SU-DHL-6 (cell line): ENCODE measurements at regions not wholly inside any gene's neighbourhood (a gene's known extent, or its start where the extent isn't known, plus 50 kb on each side); places are given as distances from the start of the nearest gene placed in this dataset.

Experiments
- H2AFZ ChIP-seq: fragments of 200-600 bp; sonication (generic); 2 replicates; pipeline ENCODE4 v1.6.1; 2014; ENCODE audit warnings: low read depth, mild to moderate bottlenecking, moderate library complexity, mixed read lengths, antibody characterized with exemption, low read length; ENCODE audit not compliant: severe bottlenecking
- H3F3A ChIP-seq: fragments of 200-600 bp; shearing (Covaris generic); 2 replicates; pipeline ENCODE4 v1.6.0; 2016; ENCODE audit warnings: antibody characterized with exemption, mild to moderate bottlenecking; ENCODE audit not compliant: insufficient read depth
- H3K27ac ChIP-seq: fragments of 200-600 bp; sonication (generic); 2 replicates; pipeline ENCODE4 v1.5.1; 2016; ENCODE audit warnings: low read depth, mild to moderate bottlenecking, low read length, moderate library complexity, mixed read lengths
- H3K27me3 ChIP-seq: fragments of 200-600 bp; sonication (generic), shearing (Covaris generic); 2 replicates; pipeline ENCODE4 v1.6.0; 2014; ENCODE audit warnings: mild to moderate bottlenecking, low read length
- H3K36me3 ChIP-seq: fragments of 200-600 bp; sonication (generic); 2 replicates; pipeline ENCODE4 v1.6.1; 2014; ENCODE audit warnings: mild to moderate bottlenecking, low read length, mixed read lengths
- H3K4me2 ChIP-seq: fragments of 300-600, 200-600 bp; shearing (Covaris generic), sonication (generic); 2 replicates; pipeline ENCODE4 v1.6.0; 2014; ENCODE audit warnings: low read length, low read depth, mild to moderate bottlenecking; ENCODE audit not compliant: poor library complexity, severe bottlenecking
- H3K4me3 ChIP-seq: fragments of 200-600 bp; sonication (generic); 2 replicates; pipeline ENCODE4 v1.5.1; 2014; ENCODE audit warnings: antibody characterized with exemption, low read length, mild to moderate bottlenecking, mixed read lengths; ENCODE audit not compliant: insufficient read depth, poor library complexity, severe bottlenecking
- H3K79me2 ChIP-seq: fragments of 200-600 bp; sonication (generic); 2 replicates; pipeline ENCODE4 v1.6.1; 2014; ENCODE audit warnings: mild to moderate bottlenecking, low read length, moderate library complexity; ENCODE audit not compliant: insufficient read depth
- H3K9ac ChIP-seq: fragments of 200-600 bp; sonication (generic); 2 replicates; pipeline ENCODE4 v1.7.0; 2014; ENCODE audit warnings: mild to moderate bottlenecking, low read length
- H3K9me2 ChIP-seq: fragments of 200-600 bp; sonication (generic); replicated peaks from 2 replicates; pipeline ENCODE4 v1.6.1; 2014; ENCODE audit warnings: low read length; ENCODE audit not compliant: insufficient read depth
- H3K9me3 ChIP-seq: fragments of 200-600 bp; sonication (generic); 2 replicates; pipeline ENCODE4 v1.6.1; 2014; ENCODE audit warnings: low read length, mixed read lengths; ENCODE audit not compliant: insufficient read depth
- H4K20me1 ChIP-seq: fragments of 200-600 bp; sonication (generic); 2 replicates; pipeline ENCODE4 v1.6.1; 2014; ENCODE audit warnings: low read depth, mild to moderate bottlenecking, antibody characterized with exemption, low read length, moderate library complexity, mixed read lengths
- EZH2phosphoT487 ChIP-seq: fragments of 200-600 bp; sonication (generic), shearing (Covaris generic); conservative IDR thresholded peaks from 2 replicates; pipeline ENCODE4 v1.6.1; 2018; ENCODE audit warnings: mild to moderate bottlenecking, antibody characterized with exemption, low read length, moderate library complexity, mixed read lengths
- TF ChIP-seq, protein P1 (sequence below): fragments of 200-600 bp; sonication (generic); IDR thresholded peaks from one replicate; pipeline ENCODE4 v1.5.1; 2017; ENCODE audit warnings: antibody characterized with exemption, mild to moderate bottlenecking, low read length, moderate library complexity; ENCODE audit not compliant: insufficient read depth, poor library complexity, severe bottlenecking

DNA sequence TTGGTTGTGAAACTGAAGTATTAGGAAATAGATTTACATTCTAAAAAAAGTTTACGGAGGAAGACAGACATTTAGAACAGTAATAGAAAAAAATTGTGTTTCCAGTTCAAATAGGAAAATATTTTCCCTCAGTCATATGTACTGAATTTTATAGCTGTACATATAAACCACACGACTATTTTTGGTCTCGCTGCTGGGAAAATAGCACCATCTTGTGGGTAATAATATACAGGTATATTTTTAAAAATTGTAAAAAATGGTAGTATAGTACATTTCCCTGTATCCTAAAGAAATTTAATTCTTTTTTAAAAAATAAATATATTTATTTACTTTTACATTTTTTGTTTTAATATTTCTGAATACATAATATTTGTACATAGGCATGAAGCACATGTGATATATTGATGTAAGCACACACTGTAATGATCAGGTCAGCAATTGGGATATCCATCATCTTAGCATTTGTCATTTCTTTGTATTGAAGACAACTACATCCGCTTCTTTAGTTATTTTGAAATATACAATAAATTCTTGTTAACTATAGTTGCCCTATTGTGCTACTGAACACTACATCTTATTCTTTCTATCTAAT, 168.6 kb downstream of the ALX1 start:
- no peaks in the 10 kb centered on the region for H3K79me2 ChIP-seq
- H3K27me3 ChIP-seq, result no peaks in the 10 kb centered on the region
- TF ChIP-seq, protein P1, sequence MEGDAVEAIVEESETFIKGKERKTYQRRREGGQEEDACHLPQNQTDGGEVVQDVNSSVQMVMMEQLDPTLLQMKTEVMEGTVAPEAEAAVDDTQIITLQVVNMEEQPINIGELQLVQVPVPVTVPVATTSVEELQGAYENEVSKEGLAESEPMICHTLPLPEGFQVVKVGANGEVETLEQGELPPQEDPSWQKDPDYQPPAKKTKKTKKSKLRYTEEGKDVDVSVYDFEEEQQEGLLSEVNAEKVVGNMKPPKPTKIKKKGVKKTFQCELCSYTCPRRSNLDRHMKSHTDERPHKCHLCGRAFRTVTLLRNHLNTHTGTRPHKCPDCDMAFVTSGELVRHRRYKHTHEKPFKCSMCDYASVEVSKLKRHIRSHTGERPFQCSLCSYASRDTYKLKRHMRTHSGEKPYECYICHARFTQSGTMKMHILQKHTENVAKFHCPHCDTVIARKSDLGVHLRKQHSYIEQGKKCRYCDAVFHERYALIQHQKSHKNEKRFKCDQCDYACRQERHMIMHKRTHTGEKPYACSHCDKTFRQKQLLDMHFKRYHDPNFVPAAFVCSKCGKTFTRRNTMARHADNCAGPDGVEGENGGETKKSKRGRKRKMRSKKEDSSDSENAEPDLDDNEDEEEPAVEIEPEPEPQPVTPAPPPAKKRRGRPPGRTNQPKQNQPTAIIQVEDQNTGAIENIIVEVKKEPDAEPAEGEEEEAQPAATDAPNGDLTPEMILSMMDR, result peak; percentile 23
- TF ChIP-seq EZH2phosphoT487, result no peak
- no peaks in the 10 kb centered on the region for H3K9me3 ChIP-seq
- no peak overlapping the region for H3K4me3 ChIP-seq
- H4K20me1 ChIP-seq, result no peaks in the 10 kb centered on the region
- no peak overlapping the region for H3K27ac ChIP-seq
- H3K9me2 ChIP-seq, result no peaks in the 10 kb centered on the region
- H3F3A ChIP-seq, result no peaks in the 10 kb centered on the region
- no peak overlapping the region for H2AFZ ChIP-seq
- H3K36me3 ChIP-seq, result no peaks in the 10 kb centered on the region
- H3K4me2 ChIP-seq, result no peak overlapping the region
- H3K9ac ChIP-seq, result no peak overlapping the region

DNA sequence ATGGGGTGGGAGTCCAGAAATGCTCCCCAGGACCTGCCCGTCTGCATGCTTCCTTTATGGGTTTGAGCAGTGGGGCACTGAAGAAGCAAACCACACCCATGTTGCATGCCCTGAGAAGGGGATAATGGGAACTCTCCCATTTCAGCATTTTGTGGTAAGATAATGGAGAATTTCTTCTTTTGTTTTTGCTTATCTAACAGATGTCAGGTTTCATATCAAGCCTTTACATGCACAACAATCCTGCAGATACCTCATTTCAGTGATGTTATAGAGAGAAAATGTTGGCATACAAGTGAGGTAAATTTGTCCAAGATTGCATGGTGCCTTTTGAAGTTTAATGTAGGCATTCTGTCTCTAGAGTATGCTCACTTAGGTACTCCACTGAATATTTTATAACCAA, 177.0 kb downstream of the ALX1 start:
- Histone ChIP-seq H3K27me3 (no peaks in the 10 kb centered on the region), H2AFZ (no peak overlapping the region), H3K79me2 (no peaks in the 10 kb centered on the region), H3K9ac (no peak overlapping the region), H3F3A (no peaks in the 10 kb centered on the region), H3K36me3 (no peaks in the 10 kb centered on the region), H3K9me3 (no peaks in the 10 kb centered on the region), H4K20me1 (no peaks in the 10 kb centered on the region), H3K4me2 (no peak overlapping the region), H3K27ac (no peak overlapping the region), H3K4me3 (no peak overlapping the region), H3K9me2 (no peaks in the 10 kb centered on the region)
- TF ChIP-seq, protein P1, result no peak
- no peak for TF ChIP-seq EZH2phosphoT487

DNA sequence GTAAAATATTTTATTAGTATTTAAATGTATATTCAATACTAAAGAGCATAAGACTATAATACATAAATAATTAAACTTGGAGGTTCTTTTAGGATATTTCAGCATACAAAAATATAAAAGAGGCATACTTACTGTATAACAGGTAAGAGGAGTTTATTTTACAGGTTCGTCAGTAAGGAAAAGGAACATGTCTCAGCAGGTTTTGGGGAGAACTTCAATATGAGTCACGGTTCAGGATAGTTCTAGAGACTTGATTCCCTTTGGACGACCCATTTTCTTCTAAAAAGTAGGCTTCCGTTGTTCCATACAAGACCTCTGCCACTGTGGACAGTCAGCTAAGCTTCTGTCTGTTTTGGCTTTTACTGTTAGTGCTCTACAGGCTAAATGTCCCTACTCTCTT, 181.1 kb downstream of the ALX1 start:
- Histone ChIP-seq H4K20me1 (no peaks in the 10 kb centered on the region), H3K27me3 (no peaks in the 10 kb centered on the region), H3K9ac (no peak overlapping the region), H3K9me3 (no peaks in the 10 kb centered on the region), H3K79me2 (no peaks in the 10 kb centered on the region), H3F3A (no peaks in the 10 kb centered on the region), H3K4me3 (no peak overlapping the region), H3K4me2 (no peak overlapping the region), H2AFZ (no peak overlapping the region), H3K27ac (no peak overlapping the region), H3K36me3 (no peaks in the 10 kb centered on the region), H3K9me2 (no peaks in the 10 kb centered on the region)
- TF ChIP-seq, protein P1, result no peak
- TF ChIP-seq EZH2phosphoT487, result no peak
